Glomerular visceral epithelial cell (primary cell): ENCODE measurements at regions not wholly inside any gene's neighbourhood (a gene's known extent, or its start where the extent isn't known, plus 50 kb on each side); places are given as distances from the start of the nearest gene placed in this dataset.

ENCODE experiments used
- DNase-seq: peaks from one replicate; pipeline ENCODE4 v3.0.0-alpha.2; 2016; ENCODE audit errors: extremely low spot score

DNA sequence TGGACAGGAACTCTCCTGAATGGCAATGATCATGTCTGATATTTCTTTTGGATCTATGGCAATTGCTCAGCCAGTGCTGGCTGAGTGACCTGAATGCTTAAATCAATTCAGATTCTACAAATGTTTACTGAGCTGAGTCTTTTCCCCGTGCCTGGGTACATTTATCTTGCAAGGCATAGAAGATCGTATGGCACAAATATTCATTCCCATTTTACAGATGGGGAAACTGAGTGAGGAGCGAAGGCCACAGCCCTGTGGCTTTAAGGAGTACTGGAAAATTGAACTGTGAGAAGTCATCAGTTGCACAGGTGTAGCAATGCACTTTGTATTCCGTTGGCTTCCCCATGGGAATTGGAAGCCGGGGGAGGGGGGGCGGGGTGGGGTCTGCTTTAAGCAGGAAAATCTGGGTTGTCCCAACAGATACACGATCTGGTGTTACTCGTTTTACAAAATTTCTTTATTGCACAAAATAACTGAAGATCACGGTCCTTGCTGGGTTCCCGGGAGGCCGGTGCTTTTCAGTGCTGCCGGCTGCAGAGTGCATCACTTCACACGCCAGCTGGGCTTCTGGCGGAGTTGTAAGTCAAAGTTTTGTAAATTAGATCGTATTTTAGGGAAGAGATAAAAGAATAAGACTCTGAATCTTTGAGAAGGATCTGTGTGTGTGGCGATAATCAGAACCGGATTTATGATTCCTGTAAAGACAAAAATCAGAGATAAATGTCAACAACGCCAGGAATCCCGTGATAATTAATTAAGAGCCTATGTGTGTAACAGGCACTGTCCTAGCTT is 75.0 kb upstream of the MAP1LC3B2 start:
- no peak for DNase-seq

DNA sequence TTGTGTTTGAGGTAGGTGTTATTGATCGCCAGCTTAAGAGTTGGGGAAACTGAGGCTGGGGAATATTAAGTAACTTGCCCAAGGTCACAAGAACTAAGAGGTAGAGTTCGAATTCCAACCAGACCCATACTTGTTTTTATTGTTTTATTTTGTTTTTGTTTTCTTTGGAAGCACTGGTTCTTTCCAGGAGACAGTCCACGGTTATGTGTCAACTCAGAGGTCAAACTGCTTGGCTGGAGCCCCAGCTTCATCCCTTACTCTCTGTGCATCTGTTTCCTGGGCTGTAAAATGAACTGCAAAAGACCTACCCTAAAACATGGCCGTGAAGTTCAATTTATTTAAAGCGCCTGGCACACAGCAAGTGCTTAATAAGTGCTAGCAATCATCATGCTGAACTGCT is 74.4 kb upstream of the MAP1LC3B2 start:
- DNase-seq = no peak

DNA sequence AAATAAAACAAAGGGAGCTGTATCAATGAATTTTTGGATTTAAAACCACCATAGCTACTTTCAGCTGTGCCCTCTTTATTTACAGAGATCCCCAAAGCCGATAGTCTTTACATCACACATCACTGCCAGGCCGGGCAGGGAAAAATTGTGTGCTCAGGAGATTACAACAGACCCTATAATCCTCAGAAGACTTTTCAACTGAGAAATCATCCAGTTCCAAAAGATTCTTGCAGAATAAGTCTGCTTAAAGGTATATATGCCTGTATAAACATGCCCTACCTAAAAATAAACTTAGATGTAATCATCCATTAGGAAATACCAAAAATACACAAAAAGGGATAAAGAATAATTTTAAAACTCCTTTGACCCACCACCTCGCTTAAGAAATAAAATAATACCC is 70.1 kb upstream of the MAP1LC3B2 start:
- DNase-seq = no peak

DNA sequence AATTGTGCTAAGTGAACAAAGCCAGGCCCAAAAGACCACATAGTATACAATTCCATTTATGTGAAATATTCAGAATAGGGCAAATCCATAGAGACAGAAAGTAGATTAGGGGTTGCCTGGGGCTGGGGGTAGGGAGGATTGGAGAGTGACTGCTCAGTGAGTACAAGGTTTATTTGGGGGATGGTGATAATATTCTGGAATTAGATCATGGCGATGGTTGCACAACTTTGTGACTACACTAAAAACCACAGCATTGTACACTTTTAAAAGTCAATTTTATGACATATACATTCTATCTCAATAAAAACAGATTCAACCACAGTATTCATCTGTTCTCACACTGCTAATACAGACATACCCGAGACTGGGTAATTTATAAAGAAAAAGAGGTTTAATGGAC is 68.7 kb upstream of the MAP1LC3B2 start:
- DNase-seq = no peak

DNA sequence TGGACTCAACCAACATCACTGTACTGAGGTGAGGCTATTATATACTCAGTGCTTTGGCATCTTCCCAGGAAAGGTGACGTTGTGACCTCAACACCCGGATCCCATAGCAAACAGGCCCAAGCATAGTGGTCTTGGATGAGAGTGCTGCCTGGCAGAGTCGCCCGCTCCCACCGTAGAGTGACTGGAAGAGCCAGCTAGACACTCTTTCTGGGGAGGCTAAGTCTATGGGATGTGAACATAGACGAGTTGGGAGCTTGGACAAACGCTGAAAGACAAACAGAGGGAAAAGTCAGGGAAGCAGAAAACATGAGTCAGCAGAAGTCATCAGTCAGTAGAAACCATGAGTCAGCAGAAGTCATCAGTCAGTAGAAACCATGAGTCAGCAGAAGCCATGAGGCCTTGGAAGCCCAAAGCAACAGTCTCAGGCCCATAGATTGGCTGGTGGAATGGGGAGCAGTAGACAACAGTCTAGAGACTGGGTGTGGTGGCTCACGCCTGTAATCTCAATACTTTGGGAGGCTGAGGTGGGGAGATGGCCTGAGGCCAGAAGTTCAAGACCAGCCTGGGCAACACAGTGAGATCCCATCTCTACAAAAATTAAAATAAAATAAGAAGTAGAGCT is 66.4 kb upstream of the MAP1LC3B2 start:
- peak; percentile 33 for DNase-seq

DNA sequence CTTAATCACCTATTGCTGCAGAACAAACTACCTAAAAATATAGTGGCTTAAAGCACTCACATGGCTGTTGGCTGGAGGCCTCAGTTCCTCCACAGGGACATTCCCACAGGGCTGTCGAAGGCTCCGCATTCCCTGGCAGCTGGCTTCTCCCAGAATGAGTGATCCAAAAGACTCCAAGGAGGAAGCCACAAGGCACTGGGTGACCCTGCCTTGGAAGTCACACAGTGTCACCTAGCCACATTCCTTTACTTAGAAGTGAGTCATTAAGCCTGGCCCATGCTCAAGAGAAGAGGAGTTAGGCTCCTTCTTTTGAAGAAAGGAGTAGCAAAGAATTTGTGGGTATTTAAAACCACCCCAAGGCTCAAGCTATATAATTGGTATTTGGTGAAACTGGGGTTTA is 63.9 kb upstream of the MAP1LC3B2 start:
- DNase-seq = peak; percentile 24

DNA sequence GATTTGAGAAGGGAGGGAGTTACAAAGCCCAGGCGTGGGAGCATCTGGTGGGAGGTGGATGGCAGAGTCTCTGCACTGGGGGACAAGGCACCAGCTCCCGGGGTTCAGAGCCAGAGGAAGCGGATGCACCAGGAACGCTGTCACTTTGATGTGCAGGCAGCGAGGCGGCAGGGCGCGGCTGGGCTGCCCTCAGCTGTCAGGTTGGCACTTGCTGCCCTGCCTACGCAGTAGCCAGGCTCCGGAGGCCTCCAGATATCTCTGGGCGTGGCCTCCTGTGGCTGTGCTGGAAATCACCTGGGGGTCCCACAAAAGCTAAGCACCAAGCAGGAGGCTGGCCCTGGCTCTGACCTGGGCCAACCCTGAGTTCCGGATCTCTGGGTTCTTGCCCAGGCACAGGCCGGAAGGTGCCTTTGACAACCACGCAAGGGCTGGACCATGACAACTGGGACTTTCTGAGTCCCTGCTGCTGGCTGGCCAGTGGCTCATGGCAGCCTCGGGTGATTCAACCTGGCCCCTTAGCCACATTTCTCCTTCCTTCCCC is 62.1 kb upstream of the MAP1LC3B2 start:
- no peak for DNase-seq

DNA sequence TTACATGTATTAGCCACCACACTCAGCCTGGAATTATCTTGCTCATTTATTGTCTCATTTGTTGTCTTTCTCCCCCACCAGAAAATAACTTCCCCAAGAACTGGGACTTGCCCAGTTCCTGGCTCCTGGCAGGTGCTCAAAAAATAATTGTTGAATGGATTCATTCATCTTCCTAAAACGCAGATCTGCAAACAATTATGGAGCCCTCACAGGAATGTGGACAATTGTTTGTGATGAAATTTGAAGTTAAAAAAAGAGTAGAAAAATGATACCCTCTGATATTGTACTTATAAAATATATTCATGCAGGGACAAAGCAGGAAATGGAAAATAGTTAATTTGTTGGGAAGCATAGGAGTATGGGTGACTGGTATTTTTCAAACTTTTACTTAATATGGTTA is 60.7 kb upstream of the MAP1LC3B2 start:
- DNase-seq = no peak

DNA sequence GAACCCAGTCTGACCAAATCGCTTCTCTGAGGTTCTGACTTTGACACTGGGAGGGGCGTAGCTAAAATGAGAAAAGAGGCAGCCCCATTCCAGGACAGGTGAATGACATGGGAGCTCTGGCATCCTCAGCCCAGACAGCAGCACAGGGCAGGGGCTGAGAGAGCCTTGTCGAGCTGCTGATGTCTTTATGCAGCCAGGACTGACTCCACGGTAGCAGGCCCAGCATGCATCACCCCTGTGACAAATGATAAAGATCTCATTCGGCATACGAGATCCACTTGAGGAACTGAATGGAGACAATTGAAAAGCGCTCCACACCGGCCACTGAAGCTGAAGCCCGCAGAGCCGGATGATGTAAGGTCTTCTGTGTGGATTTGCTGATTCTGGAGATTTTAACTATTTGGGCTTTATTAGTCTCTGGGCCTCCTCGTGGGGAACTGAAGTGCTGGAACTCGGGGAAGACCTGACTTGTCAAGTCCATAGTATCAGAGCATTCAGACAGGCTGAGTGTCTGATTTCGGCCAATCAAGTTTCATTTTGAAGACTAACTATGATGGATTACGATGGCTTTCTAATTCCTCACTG is 56.9 kb upstream of the MAP1LC3B2 start:
- no peak for DNase-seq

DNA sequence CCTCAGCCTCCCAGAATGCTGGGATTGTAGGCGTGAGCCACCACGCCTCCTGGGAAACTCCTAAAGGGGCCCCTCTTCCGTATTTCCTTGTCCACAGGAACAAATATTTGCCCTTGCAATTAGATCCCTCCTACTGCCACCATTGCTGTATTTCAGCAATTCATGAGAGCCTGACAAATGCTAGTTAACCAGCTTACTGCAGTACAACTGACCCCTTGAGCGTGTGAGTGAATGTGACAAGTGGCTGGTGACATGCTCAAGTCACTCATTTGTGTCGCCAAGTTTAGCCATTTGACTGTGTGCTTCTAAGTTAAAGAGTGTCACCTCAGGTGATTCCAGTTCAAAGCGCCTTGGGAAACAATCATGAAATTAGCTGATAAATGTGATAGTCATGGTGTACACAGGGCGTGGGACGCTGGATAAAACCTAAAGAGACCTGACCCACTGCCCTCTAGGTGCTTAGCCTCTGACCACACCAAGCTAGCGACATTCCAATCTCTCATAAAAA is 56.1 kb upstream of the MAP1LC3B2 start:
- no peak for DNase-seq

DNA sequence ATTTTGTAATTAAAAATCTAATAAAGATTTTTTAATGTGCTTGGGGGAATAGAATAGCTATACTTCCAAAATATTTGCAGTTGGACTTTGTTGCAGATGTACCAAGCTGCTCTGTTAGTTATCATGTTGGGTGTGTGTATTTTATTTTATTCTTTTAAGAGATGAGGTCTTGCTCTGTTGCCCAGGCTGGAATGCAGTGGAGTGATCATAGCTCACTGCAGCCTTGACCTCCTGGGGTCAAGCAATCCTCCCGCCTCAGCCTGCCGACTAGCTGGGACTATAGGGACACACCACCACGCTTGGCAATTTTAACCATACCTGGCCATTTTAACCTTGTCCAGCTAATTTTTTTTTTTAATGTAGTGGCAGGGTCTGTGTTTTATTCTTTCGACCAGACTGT is 54.7 kb upstream of the MAP1LC3B2 start:
- DNase-seq = no peak

DNA sequence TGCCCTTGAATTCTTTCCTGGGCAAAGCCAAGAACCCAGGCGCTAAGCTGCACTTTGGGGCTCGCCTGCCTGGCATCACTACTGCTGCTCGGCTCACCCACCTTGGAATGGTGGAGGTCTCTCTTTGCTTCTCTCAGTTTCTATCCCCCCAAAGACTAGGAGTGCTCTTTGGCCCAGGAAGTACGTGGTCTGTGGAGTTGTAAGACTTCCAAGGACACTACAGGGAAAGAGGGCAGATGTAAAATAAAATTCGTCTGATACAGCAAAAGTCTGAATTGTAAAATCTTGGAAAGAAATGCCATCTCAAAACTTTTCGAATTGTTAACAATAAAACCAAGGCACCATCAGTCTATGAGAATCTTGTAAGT is 52.5 kb upstream of the MAP1LC3B2 start:
- no peak for DNase-seq

DNA sequence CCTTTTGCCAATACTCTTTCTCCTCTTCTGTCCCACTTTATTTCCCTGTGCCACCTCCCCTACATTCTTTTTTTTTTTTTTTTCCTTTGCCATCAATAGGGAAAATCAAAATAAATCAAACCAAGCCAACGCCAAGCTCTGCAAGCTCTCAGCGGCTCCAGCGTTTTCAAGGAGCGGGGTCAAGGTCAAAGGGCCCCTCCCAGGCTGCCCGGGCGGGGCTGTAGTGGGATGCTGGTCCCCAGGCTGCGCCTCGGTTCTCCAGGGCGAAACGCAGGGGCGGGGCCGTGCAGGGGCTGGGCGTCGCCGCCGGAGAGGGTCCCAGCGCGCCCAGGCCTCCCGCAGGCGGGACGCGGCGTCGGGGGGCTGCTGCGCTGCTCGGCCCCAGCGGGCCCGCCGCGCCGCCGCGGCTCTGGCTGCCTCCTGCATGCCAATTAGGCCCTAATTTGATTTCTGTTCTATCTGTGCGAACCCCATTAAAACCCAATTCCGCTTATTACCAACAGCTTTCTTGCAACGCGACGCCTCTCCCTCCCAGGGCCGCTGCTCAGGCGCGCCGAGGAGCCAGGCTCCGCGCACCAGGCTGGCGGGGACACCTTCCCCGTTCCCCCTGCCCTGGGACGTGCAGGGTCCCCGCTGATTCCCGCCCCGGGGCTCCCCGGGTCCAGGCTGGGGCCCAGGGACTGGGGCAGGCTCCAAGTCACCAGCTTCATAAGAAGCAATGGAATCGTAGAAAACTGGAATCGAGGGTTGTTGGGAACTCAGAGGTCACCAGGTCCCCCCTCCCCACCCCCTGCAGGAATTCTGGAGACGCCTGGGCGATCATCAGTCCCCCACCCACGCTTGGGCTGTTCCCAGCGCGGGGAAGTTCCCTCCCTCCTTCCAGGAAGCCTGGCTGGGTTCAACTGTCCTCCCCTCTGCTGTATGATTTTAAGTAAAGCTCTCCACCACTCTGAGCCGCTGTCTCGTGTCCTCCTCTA is 50.7 kb upstream of the MAP1LC3B2 start:
- no peak for DNase-seq
